ENCODE measurements at regions not wholly inside any gene's neighbourhood (a gene's known extent, or its start where the extent isn't known, plus 50 kb on each side); places are given as distances from the start of the nearest gene placed in this dataset.

DNA sequence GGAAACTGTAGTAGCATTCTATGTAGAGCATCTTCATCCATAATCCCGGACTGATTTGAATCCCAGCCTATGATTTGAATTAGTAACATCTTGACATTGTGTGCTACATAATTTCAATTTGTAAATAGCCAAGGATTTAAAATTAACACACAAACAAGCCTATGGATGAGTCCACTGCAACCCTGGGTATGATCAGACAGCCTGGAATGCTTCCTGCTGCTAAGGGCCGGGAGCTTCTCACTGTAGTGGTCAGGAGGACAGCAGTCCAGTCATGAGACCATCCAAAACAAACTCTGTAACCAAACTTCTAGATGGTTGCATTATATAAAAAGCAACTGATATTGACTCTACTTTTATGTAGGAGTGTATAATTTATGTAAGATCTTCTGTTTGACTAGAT is 539.3 kb downstream of the MTRR start:
- Histone ChIP-seq H3K9me1 (replicated peaks; ENCODE audit: control insufficient read depth, extremely low read depth, insufficient read depth, low read length) (no peaks in the 10 kb centered on the region), H3K27ac (ENCODE audit: insufficient read depth, low read depth, low read length) (no peak overlapping the region), H3K9me3 (replicated peaks; ENCODE audit: control insufficient read depth, insufficient read depth, low read length) (no peaks in the 10 kb centered on the region), H2AFZ (ENCODE audit: low read depth, low read length) (no peak overlapping the region), H4K20me1 (replicated peaks; ENCODE audit: control insufficient read depth, extremely low read depth, insufficient read depth, low read length) (no peaks in the 10 kb centered on the region), H3K36me3 (ENCODE audit: control insufficient read depth in 2 of 2, extremely low read depth in 1 of 2, insufficient read depth in 2 of 2, low read length in 2 of 2) (no peaks in the 10 kb centered on the region), H3K9ac (replicated peaks; ENCODE audit: extremely low read depth, insufficient read depth, low read length) (no peak overlapping the region), H3K4me1 (ENCODE audit: control insufficient read depth, extremely low read depth, insufficient read depth, low read length) (no peaks in the 10 kb centered on the region), H3K27me3 (ENCODE audit: control insufficient read depth in 2 of 2, insufficient read depth in 2 of 2, low read length in 2 of 2) (no peaks in the 10 kb centered on the region), H3K4me2 (ENCODE audit: insufficient read depth, low read length) (no peak overlapping the region), H3K79me2 (ENCODE audit: control insufficient read depth, insufficient read depth, low read length) (no peaks in the 10 kb centered on the region), H3K4me3 (replicated peaks in 1 of 3; ENCODE audit: insufficient read depth in 1 of 3, low read depth in 1 of 3, low read length in 3 of 3) (no peak overlapping the region)
- CTCF ChIA-PET: no interaction called here
- FAIRE-seq: no peak
- no peak for DNase-seq (ENCODE audit: low read depth, low spot score)
- TF ChIP-seq EZH2 (IDR thresholded peaks at IDR 0.05; ENCODE audit: borderline replicate concordance, low read depth, low read length, severe bottlenecking): no peak
- TF ChIP-seq FOS (IDR thresholded peaks at IDR 0.05; ENCODE audit: borderline replicate concordance, insufficient read depth, low read length): no peak
- TF ChIP-seq JUN (IDR thresholded peaks at IDR 0.05; ENCODE audit: borderline replicate concordance, insufficient read depth, insufficient read length, low read depth): no peak
- BruUV-seq (replicated peaks): no TSS peak
- dilution Hi-C loops (cut with MboI; ENCODE audit: extremely low pct_ligation_motif_present, low sequenced_read_pairs) (no loop called here), intact Hi-C loops (cut with micrococcal nuclease) (no loop called here)
- POLR2A ChIA-PET: no interaction called here

DNA sequence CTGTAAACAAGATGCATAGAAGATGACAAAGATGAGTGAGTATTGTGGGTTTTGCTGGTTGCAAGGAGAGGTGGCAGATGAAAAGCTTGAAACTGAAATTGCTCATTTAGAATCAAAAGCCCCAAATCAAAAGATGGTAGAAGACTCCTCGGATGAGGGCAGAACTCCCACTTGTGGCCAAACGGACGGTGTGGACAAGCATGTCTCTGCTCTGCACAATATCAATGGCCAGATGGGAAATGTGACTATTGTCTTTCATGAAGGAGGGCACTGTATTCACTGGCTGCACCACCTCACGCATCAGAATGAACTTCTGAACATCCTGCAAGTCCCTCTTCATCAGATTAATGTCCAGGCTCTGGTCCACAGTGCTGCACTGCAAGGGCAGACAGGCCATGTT is 541.7 kb downstream of the MTRR start:
- H3K27ac ChIP-seq (ENCODE audit: insufficient read depth, low read depth, low read length): no peak overlapping the region
- no peaks in the 10 kb centered on the region for H3K4me1 ChIP-seq (ENCODE audit: control insufficient read depth, extremely low read depth, insufficient read depth, low read length)
- H4K20me1 ChIP-seq (replicated peaks; ENCODE audit: control insufficient read depth, extremely low read depth, insufficient read depth, low read length): no peaks in the 10 kb centered on the region
- no peaks in the 10 kb centered on the region for H3K9me3 ChIP-seq (replicated peaks; ENCODE audit: control insufficient read depth, insufficient read depth, low read length)
- no peak for FAIRE-seq
- no peaks in the 10 kb centered on the region for H3K79me2 ChIP-seq (ENCODE audit: control insufficient read depth, insufficient read depth, low read length)
- no peaks in the 10 kb centered on the region for H3K36me3 ChIP-seq (ENCODE audit: control insufficient read depth in 2 of 2, extremely low read depth in 1 of 2, insufficient read depth in 2 of 2, low read length in 2 of 2)
- H3K27me3 ChIP-seq (ENCODE audit: control insufficient read depth in 2 of 2, insufficient read depth in 2 of 2, low read length in 2 of 2): no peaks in the 10 kb centered on the region
- no peak for DNase-seq (ENCODE audit: low read depth, low spot score)
- no peak for TF ChIP-seq GATA2 (IDR thresholded peaks at IDR 0.05; ENCODE audit: insufficient read depth, insufficient read length, low read depth, low read length)
- no peak for TF ChIP-seq EZH2 (IDR thresholded peaks at IDR 0.05; ENCODE audit: borderline replicate concordance, low read depth, low read length, severe bottlenecking)
- no peak for TF ChIP-seq MYC (IDR thresholded peaks at IDR 0.05; ENCODE audit: low read depth, low read length)
- H3K9ac ChIP-seq (replicated peaks; ENCODE audit: extremely low read depth, insufficient read depth, low read length): no peak overlapping the region
- no peak overlapping the region for H3K4me3 ChIP-seq (replicated peaks in 1 of 3; ENCODE audit: insufficient read depth in 1 of 3, low read depth in 1 of 3, low read length in 3 of 3)
- intact Hi-C loops (cut with micrococcal nuclease): no loop called here
- no TSS peak for BruUV-seq (replicated peaks)
- dilution Hi-C loops (cut with MboI; ENCODE audit: extremely low pct_ligation_motif_present, low sequenced_read_pairs): no loop called here
- H2AFZ ChIP-seq (ENCODE audit: low read depth, low read length): no peak overlapping the region
- ChIA-PET CTCF (no interaction called here), POLR2A (no interaction called here)
- H3K4me2 ChIP-seq (ENCODE audit: insufficient read depth, low read length): no peak overlapping the region
- no peaks in the 10 kb centered on the region for H3K9me1 ChIP-seq (replicated peaks; ENCODE audit: control insufficient read depth, extremely low read depth, insufficient read depth, low read length)

All from endothelial cell of umbilical vein (primary cell).